ENCODE measurements at regions not wholly inside any gene's neighbourhood (a gene's known extent, or its start where the extent isn't known, plus 50 kb on each side); places are given as distances from the start of the nearest gene placed in this dataset.
A peak's percentile ranks its signal among the peaks of the same experiment; 100 is the strongest.

DNA sequence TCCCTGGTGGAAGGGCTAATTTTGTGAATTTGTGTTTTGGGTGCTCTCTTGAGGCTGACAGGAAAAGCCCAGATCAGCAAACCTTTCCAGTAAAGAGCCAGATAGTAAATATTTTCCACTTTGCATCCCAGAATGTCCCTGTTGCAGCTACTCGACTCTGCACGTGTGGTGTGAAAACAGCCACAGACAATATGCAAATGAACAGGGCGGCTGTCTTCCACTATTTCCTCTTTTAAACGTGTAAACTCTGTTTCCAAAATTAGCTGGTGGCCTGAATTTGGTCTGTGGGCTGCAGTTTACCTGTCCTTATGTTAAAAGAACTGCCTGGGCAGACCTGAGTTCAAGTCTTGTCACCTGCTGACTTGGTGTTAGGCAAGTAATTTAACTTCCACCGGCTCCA is 202.7 kb downstream of the EDEM1 start:
- Histone ChIP-seq H3K9me3 (ENCODE audit: control insufficient read depth in 2 of 2, insufficient read depth in 1 of 2, low read length in 1 of 2) (no peaks in the 10 kb centered on the region), H3K36me3 (ENCODE audit: control insufficient read depth in 2 of 2, insufficient read depth in 2 of 2, low read length in 1 of 2) (no peaks in the 10 kb centered on the region), H3K4me1 (ENCODE audit: control insufficient read depth in 2 of 2, insufficient read depth in 2 of 2, low read length in 2 of 2) (no peaks in the 10 kb centered on the region), H3K27me3 (ENCODE audit: control insufficient read depth in 2 of 2, insufficient read depth in 1 of 2, low read length in 1 of 2) (no peaks in the 10 kb centered on the region), H3K27ac (ENCODE audit: low read depth in 1 of 2, low read length in 1 of 2) (no peak overlapping the region), H3K4me3 (ENCODE audit: low read length in 2 of 2) (no peak overlapping the region)
- whole genome bisulfite sequencing, result 25% methylated on average over 5 of the region's 5 CpGs
- DNase-seq (ENCODE audit: low read depth in 6 of 9, low spot score in 9 of 9), result no peak

DNA sequence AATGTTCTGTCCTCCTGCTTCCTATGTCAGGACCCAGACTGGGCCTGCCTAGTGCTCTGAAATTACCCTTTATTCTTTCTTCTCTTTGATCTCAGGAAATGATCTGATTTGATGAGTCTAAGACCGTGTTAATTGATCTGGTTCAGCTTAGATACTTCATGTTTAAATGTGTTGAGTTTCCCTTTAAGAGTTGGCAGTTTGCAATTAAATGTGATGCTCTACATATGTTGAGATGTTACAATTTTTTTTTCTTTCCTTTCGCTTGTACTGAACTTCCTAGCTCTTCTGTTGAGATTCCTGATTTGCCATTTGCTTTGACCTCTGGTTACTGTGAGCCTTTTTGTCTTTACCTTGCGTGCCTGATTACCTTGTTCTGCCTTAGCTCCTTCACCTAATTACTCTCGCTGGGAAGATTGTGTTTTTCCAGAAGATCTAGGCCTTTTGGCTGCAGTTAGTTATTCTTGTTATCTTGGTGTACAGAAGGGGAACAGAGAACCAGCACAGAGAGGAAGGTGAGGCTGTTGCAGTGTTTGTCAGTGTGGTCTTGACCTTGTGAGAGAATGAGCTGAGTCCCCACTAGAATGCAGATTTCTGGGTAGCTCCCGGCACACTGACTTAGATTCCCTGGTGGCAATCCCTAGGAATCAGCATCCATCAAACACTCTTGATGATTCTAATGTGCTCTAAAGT is 203.6 kb downstream of the EDEM1 start:
- no peak overlapping the region for H3K4me3 ChIP-seq (ENCODE audit: low read length in 2 of 2)
- 86% methylated on average over 5 of the region's 5 CpGs for WGBS

GRCh38 chr3:5401002-5401401 is 213.5 kb downstream of the EDEM1 start:
- no peaks in the 10 kb centered on the region for H3K36me3 ChIP-seq (ENCODE audit: control insufficient read depth in 2 of 2, insufficient read depth in 2 of 2, low read length in 1 of 2)
- H3K4me1 ChIP-seq (ENCODE audit: control insufficient read depth in 2 of 2, insufficient read depth in 2 of 2, low read length in 2 of 2), result no peaks in the 10 kb centered on the region
- WGBS, result 98% methylated on average over 10 of the region's 10 CpGs
- no peak overlapping the region for H3K4me3 ChIP-seq (ENCODE audit: low read length in 2 of 2)
- no peak overlapping the region for H3K27ac ChIP-seq (ENCODE audit: low read depth in 1 of 2, low read length in 1 of 2)
- no peak for DNase-seq (ENCODE audit: low read depth in 6 of 9, low spot score in 9 of 9)
- no peaks in the 10 kb centered on the region for H3K9me3 ChIP-seq (ENCODE audit: control insufficient read depth in 2 of 2, insufficient read depth in 1 of 2, low read length in 1 of 2)
- no peaks in the 10 kb centered on the region for H3K27me3 ChIP-seq (ENCODE audit: control insufficient read depth in 2 of 2, insufficient read depth in 1 of 2, low read length in 1 of 2)

More for the DNA sequence above, 203.6 kb downstream of the EDEM1 start:
- no peak overlapping the region for H3K27ac ChIP-seq (ENCODE audit: low read depth in 1 of 2, low read length in 1 of 2)
- H3K36me3 ChIP-seq (ENCODE audit: control insufficient read depth in 2 of 2, insufficient read depth in 2 of 2, low read length in 1 of 2), result no peaks in the 10 kb centered on the region
- no peaks in the 10 kb centered on the region for H3K27me3 ChIP-seq (ENCODE audit: control insufficient read depth in 2 of 2, insufficient read depth in 1 of 2, low read length in 1 of 2)
- DNase-seq (ENCODE audit: low read depth in 6 of 9, low spot score in 9 of 9), result no peak
- H3K4me1 ChIP-seq (ENCODE audit: control insufficient read depth in 2 of 2, insufficient read depth in 2 of 2, low read length in 2 of 2), result no peaks in the 10 kb centered on the region
- no peaks in the 10 kb centered on the region for H3K9me3 ChIP-seq (ENCODE audit: control insufficient read depth in 2 of 2, insufficient read depth in 1 of 2, low read length in 1 of 2)

DNA sequence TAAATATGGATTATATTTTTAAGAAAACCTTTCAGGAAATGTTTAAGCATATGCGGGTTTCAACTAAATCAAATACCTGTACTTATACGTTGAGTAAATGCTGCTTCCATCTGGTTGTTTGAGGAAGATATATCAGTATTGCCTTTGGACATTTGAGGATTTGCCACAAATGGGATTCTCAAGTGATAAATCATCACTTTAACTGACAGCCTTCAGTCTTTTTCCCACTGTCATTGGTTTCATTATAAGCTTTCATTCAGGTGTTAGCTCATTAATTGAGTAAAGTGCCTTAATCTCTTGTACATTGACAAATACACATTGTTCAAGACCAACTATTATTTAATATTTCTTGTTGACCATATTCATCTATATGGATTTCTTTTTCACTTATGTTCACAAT is 217.2 kb downstream of the EDEM1 start:
- WGBS, result 96% methylated on average over 2 of the region's 2 CpGs
- Histone ChIP-seq H3K4me1 (ENCODE audit: control insufficient read depth in 2 of 2, insufficient read depth in 2 of 2, low read length in 2 of 2) (no peaks in the 10 kb centered on the region), H3K27me3 (ENCODE audit: control insufficient read depth in 2 of 2, insufficient read depth in 1 of 2, low read length in 1 of 2) (no peaks in the 10 kb centered on the region), H3K4me3 (ENCODE audit: low read length in 2 of 2) (no peak overlapping the region), H3K9me3 (ENCODE audit: control insufficient read depth in 2 of 2, insufficient read depth in 1 of 2, low read length in 1 of 2) (no peaks in the 10 kb centered on the region), H3K36me3 (ENCODE audit: control insufficient read depth in 2 of 2, insufficient read depth in 2 of 2, low read length in 1 of 2) (no peaks in the 10 kb centered on the region), H3K27ac (ENCODE audit: low read depth in 1 of 2, low read length in 1 of 2) (no peak overlapping the region)
- no peak for DNase-seq (ENCODE audit: low read depth in 6 of 9, low spot score in 9 of 9)

DNA sequence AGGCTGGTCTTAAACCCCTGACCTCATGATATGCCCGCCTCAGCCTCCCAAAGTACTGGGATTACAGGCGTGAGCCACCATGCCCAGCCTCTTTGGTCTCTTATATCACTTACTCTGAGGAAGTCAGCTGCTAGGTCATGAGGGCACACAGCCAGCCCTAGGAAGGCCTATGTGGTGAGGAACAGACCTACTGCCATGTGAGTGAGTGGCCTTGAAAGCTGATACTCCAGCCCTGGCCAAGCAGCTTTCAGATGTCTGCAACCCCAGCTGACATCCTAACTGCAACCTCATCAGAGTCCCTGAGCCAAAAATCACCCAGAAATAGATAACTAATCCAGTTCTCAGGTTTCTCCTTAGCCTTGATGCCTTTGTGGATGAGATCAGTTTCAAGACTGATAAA is 224.3 kb downstream of the EDEM1 start:
- Histone ChIP-seq H3K4me3 (ENCODE audit: low read length in 2 of 2) (no peak overlapping the region), H3K4me1 (ENCODE audit: control insufficient read depth in 2 of 2, insufficient read depth in 2 of 2, low read length in 2 of 2) (no peaks in the 10 kb centered on the region), H3K36me3 (ENCODE audit: control insufficient read depth in 2 of 2, insufficient read depth in 2 of 2, low read length in 1 of 2) (no peaks in the 10 kb centered on the region), H3K27me3 (ENCODE audit: control insufficient read depth in 2 of 2, insufficient read depth in 1 of 2, low read length in 1 of 2) (no peaks in the 10 kb centered on the region), H3K27ac (ENCODE audit: low read depth in 1 of 2, low read length in 1 of 2) (no peak overlapping the region), H3K9me3 (ENCODE audit: control insufficient read depth in 2 of 2, insufficient read depth in 1 of 2, low read length in 1 of 2) (no peaks in the 10 kb centered on the region)
- 90% methylated on average over 2 of the region's 2 CpGs for WGBS
- DNase-seq (ENCODE audit: low read depth in 6 of 9, low spot score in 9 of 9), result no peak

GRCh38 chr3:5423076-5423475 is 235.6 kb downstream of the EDEM1 start:
- no peak overlapping the region for H3K27ac ChIP-seq (ENCODE audit: low read depth in 1 of 2, low read length in 1 of 2)
- H3K36me3 ChIP-seq (ENCODE audit: control insufficient read depth in 2 of 2, insufficient read depth in 2 of 2, low read length in 1 of 2), result no peaks in the 10 kb centered on the region
- 60% methylated on average over 4 of the region's 4 CpGs for WGBS
- no peaks in the 10 kb centered on the region for H3K27me3 ChIP-seq (ENCODE audit: control insufficient read depth in 2 of 2, insufficient read depth in 1 of 2, low read length in 1 of 2)
- DNase-seq (ENCODE audit: low read depth in 6 of 9, low spot score in 9 of 9), result no peak
- H3K4me1 ChIP-seq (ENCODE audit: control insufficient read depth in 2 of 2, insufficient read depth in 2 of 2, low read length in 2 of 2), result no peaks in the 10 kb centered on the region
- H3K4me3 ChIP-seq (ENCODE audit: low read length in 2 of 2), result no peak overlapping the region
- no peaks in the 10 kb centered on the region for H3K9me3 ChIP-seq (ENCODE audit: control insufficient read depth in 2 of 2, insufficient read depth in 1 of 2, low read length in 1 of 2)

GRCh38 chr3:5423523-5423922 is 236.0 kb downstream of the EDEM1 start:
- Histone ChIP-seq H3K4me3 (ENCODE audit: low read length in 2 of 2) (no peak overlapping the region), H3K27ac (ENCODE audit: low read depth in 1 of 2, low read length in 1 of 2) (no peak overlapping the region), H3K9me3 (ENCODE audit: control insufficient read depth in 2 of 2, insufficient read depth in 1 of 2, low read length in 1 of 2) (no peaks in the 10 kb centered on the region), H3K36me3 (ENCODE audit: control insufficient read depth in 2 of 2, insufficient read depth in 2 of 2, low read length in 1 of 2) (no peaks in the 10 kb centered on the region), H3K27me3 (ENCODE audit: control insufficient read depth in 2 of 2, insufficient read depth in 1 of 2, low read length in 1 of 2) (no peaks in the 10 kb centered on the region), H3K4me1 (ENCODE audit: control insufficient read depth in 2 of 2, insufficient read depth in 2 of 2, low read length in 2 of 2) (no peaks in the 10 kb centered on the region)
- WGBS, result 92% methylated on average over 2 of the region's 2 CpGs
- no peak for DNase-seq (ENCODE audit: low read depth in 6 of 9, low spot score in 9 of 9)

- H3K27ac ChIP-seq (ENCODE audit: low read depth in 1 of 2, low read length in 1 of 2), result no peak overlapping the region
- no peaks in the 10 kb centered on the region for H3K36me3 ChIP-seq (ENCODE audit: control insufficient read depth in 2 of 2, insufficient read depth in 2 of 2, low read length in 1 of 2)
- H3K27me3 ChIP-seq (ENCODE audit: control insufficient read depth in 2 of 2, insufficient read depth in 1 of 2, low read length in 1 of 2), result no peaks in the 10 kb centered on the region
- H3K4me1 ChIP-seq (ENCODE audit: control insufficient read depth in 2 of 2, insufficient read depth in 2 of 2, low read length in 2 of 2), result no peaks in the 10 kb centered on the region
- no peaks in the 10 kb centered on the region for H3K9me3 ChIP-seq (ENCODE audit: control insufficient read depth in 2 of 2, insufficient read depth in 1 of 2, low read length in 1 of 2)
- no peak overlapping the region for H3K4me3 ChIP-seq (ENCODE audit: low read length in 2 of 2)
- 96% methylated on average over 6 of the region's 6 CpGs for WGBS
- no peak for DNase-seq (ENCODE audit: low read depth in 6 of 9, low spot score in 9 of 9)
These were observed 237.9 kb downstream of the EDEM1 start for GRCh38 chr3:5425371-5425770.

GRCh38 chr3:5426094-5426883 is 238.8 kb downstream of the EDEM1 start:
- no peaks in the 10 kb centered on the region for H3K36me3 ChIP-seq (ENCODE audit: control insufficient read depth in 2 of 2, insufficient read depth in 2 of 2, low read length in 1 of 2)
- DNase-seq (ENCODE audit: low read depth in 6 of 9, low spot score in 9 of 9), result peak; percentile 19 to 71 (median 39)
- H3K4me1 ChIP-seq (ENCODE audit: control insufficient read depth in 2 of 2, insufficient read depth in 2 of 2, low read length in 2 of 2), result no peaks in the 10 kb centered on the region
- 44% methylated on average over 25 of the region's 25 CpGs for WGBS
- H3K27ac ChIP-seq (ENCODE audit: low read depth in 1 of 2, low read length in 1 of 2), result no peak overlapping the region
- H3K27me3 ChIP-seq (ENCODE audit: control insufficient read depth in 2 of 2, insufficient read depth in 1 of 2, low read length in 1 of 2), result no peaks in the 10 kb centered on the region
- H3K4me3 ChIP-seq (ENCODE audit: low read length in 2 of 2), result no peak overlapping the region
- H3K9me3 ChIP-seq (ENCODE audit: control insufficient read depth in 2 of 2, insufficient read depth in 1 of 2, low read length in 1 of 2), result no peaks in the 10 kb centered on the region
